ENCODE measurements at regions not wholly inside any gene's neighbourhood (a gene's known extent, or its start where the extent isn't known, plus 50 kb on each side); places are given as distances from the start of the nearest gene placed in this dataset.

GRCh38 chr11:47915374-47915773 is 65.0 kb upstream of the PTPRJ start (continued):
- no peak for TF ChIP-seq TCF12 (IDR thresholded peaks at IDR 0.05)
- TF ChIP-seq TCF12 (CRISPR knock-in tag; IDR thresholded peaks at IDR 0.05): no peak
- TF ChIP-seq ZNF460 (CRISPR knock-in tag; IDR thresholded peaks at IDR 0.05; ENCODE audit: borderline replicate concordance): no peak
- 0 out of 2 replicates have a peak, but pooled peaks have one; percentile 15 for TF ChIP-seq GABPA (IDR thresholded peaks at IDR 0.05; ENCODE audit: low read depth, low read length)
- peak; percentile 70 for TF ChIP-seq GABPA (CRISPR knock-in tag; IDR thresholded peaks at IDR 0.05; ENCODE audit: low read depth)
- no peak for TF ChIP-seq ZNF367 (CRISPR knock-in tag; IDR thresholded peaks at IDR 0.05; ENCODE audit: borderline replicate concordance)
- peak; percentile 49 for TF ChIP-seq RARA (CRISPR knock-in tag; IDR thresholded peaks at IDR 0.05)
- TF ChIP-seq ZNF281 (CRISPR knock-in tag; IDR thresholded peaks at IDR 0.05; ENCODE audit: borderline replicate concordance): no peak
- TF ChIP-seq FOXO1 (CRISPR knock-in tag; IDR thresholded peaks at IDR 0.05): no peak
- no peak for TF ChIP-seq TBP (CRISPR knock-in tag; IDR thresholded peaks at IDR 0.05)
- TF ChIP-seq SNRNP70 (IDR thresholded peaks at IDR 0.05; ENCODE audit: low read depth, low read length): no peak
- no peak for TF ChIP-seq ZNF296 (CRISPR knock-in tag; conservative IDR thresholded peaks at IDR 0.05)
- peak in 1 of 2 experiments; percentile 53; a peak in 1 of 4 replicates for TF ChIP-seq NR2F1 (CRISPR knock-in tag; IDR thresholded peaks at IDR 0.05)
- no peak for TF ChIP-seq ZNF674 (CRISPR knock-in tag; IDR thresholded peaks at IDR 0.05; ENCODE audit: low read depth)
- TF ChIP-seq CBX2 (IDR thresholded peaks at IDR 0.05; ENCODE audit: low read depth, low read length): no peak
- TF ChIP-seq CBX2 (CRISPR knock-in tag; IDR thresholded peaks at IDR 0.05; ENCODE audit: low read depth): no peak
- no peak for TF ChIP-seq ZSCAN31 (CRISPR knock-in tag; IDR thresholded peaks at IDR 0.05; ENCODE audit: low read depth)
- TF ChIP-seq ZNF740 (CRISPR knock-in tag; IDR thresholded peaks at IDR 0.05): peak; percentile 51; the same call in 1 of the 2 replicates
- no peak for TF ChIP-seq HDAC6 (IDR thresholded peaks at IDR 0.05; ENCODE audit: low read depth, low read length)
- TF ChIP-seq ZNF18 (CRISPR knock-in tag; IDR thresholded peaks at IDR 0.05; ENCODE audit: insufficient replicate concordance): no peak
- TF ChIP-seq RNF219 (CRISPR knock-in tag; IDR thresholded peaks at IDR 0.05): no peak
- no peak for TF ChIP-seq TCF7L2 (IDR thresholded peaks at IDR 0.05; ENCODE audit: low read depth, low read length)
- no peak for TF ChIP-seq ZNF747 (CRISPR knock-in tag; IDR thresholded peaks at IDR 0.05; ENCODE audit: borderline replicate concordance)
- TF ChIP-seq ETV5 (CRISPR knock-in tag; IDR thresholded peaks at IDR 0.05; ENCODE audit: borderline replicate concordance): peak; percentile 72; the same call in 1 of the 2 replicates
- TF ChIP-seq ZFP82 (CRISPR knock-in tag; IDR thresholded peaks at IDR 0.05; ENCODE audit: borderline replicate concordance): no peak

All from HepG2 (cell line).